ENCODE measurements at regions not wholly inside any gene's neighbourhood (a gene's known extent, or its start where the extent isn't known, plus 50 kb on each side); places are given as distances from the start of the nearest gene placed in this dataset.
"Not testable (repeated sequence)": the region's sequence is repeated elsewhere in the genome, so short reads cannot be mapped to it uniquely, and the experiment has no call there.

GRCh38 chr15:75771054-75771453, 58.4 kb upstream of the CSPG4 start:
- H3K9me3 Mint-ChIP-seq, result not testable (repeated sequence)

More at GRCh38 chr15:75771054-75771453, 58.4 kb upstream of the CSPG4 start:
- H2BK12ac ChIP-seq (ENCODE audit: insufficient read length, low read depth, low read length); H3K14ac ChIP-seq (ENCODE audit: insufficient read depth, low read length); H2BK15ac ChIP-seq (ENCODE audit: low read depth, low read length); H3K9ac ChIP-seq (ENCODE audit: extremely low read depth, insufficient read length, low read length); H2BK5ac ChIP-seq (ENCODE audit: insufficient read length, low read length); H3K4me1 ChIP-seq (ENCODE audit: insufficient read depth, low read length); H3K4me3 Mint-ChIP-seq; H3K4ac ChIP-seq (ENCODE audit: low read depth, low read length); H4K8ac ChIP-seq (replicated peaks; ENCODE audit: insufficient read length, low read depth, low read length); H3K27me3 Mint-ChIP-seq (ENCODE audit: low read depth); H3K27me3 ChIP-seq (ENCODE audit: insufficient read depth, low read length); H4K20me1 ChIP-seq (ENCODE audit: control insufficient read depth, insufficient read depth, insufficient read length); H2BK20ac ChIP-seq (ENCODE audit: low read depth, low read length, poor library complexity, severe bottlenecking); H3K9me3 ChIP-seq (ENCODE audit: control insufficient read depth, low read depth, low read length); H3K18ac ChIP-seq (ENCODE audit: insufficient read length, low read depth, low read length); H4K5ac ChIP-seq (ENCODE audit: insufficient read length, low read depth, low read length); H3K36me3 Mint-ChIP-seq (ENCODE audit: insufficient read depth in 1 of 3, low read depth in 3 of 3); H3T11ph ChIP-seq (ENCODE audit: low read length); H3K4me2 ChIP-seq (ENCODE audit: insufficient read depth, insufficient read length, low read length); H2AK5ac ChIP-seq (ENCODE audit: insufficient read length, low read length); H3K23me2 ChIP-seq (ENCODE audit: insufficient read length, low read depth, low read length, poor library complexity, severe bottlenecking); H4K91ac ChIP-seq (ENCODE audit: insufficient read length, low read depth, low read length); H3K23ac ChIP-seq (ENCODE audit: insufficient read length, low read depth, low read length); H2BK120ac ChIP-seq (ENCODE audit: low read depth, low read length, poor library complexity, severe bottlenecking); H3K79me2 ChIP-seq (ENCODE audit: insufficient read depth, low read length); H3K56ac ChIP-seq (ENCODE audit: insufficient read length, low read depth, low read length); H2AFZ ChIP-seq (ENCODE audit: low read length); H3K79me1 ChIP-seq (ENCODE audit: insufficient read depth, low read depth, low read length, poor library complexity, severe bottlenecking): not testable (repeated sequence)
- Mint-ChIP-seq H3K4me1 (peaks cover 28 to 30% of the 10 kb centered on the region in 2 experiments), H3K27ac (peak overlapping the region in 1 of 3 experiments; percentile 87; a peak in 1 of 7 replicates)
- WGBS (ENCODE audit: extremely low coverage, insufficient read length, low lambda C conversion rate), result no CpG with 5 or more reads among the region's 2 CpGs
- peak; percentile 69 for DNase-seq
- peak overlapping the region; percentile 32 for H3K27ac ChIP-seq (ENCODE audit: insufficient read length, low read depth, low read length)
